Liver (tissue), 3 donors: ENCODE measurements at regions not wholly inside any gene's neighbourhood (a gene's known extent, or its start where the extent isn't known, plus 50 kb on each side); places are given as distances from the start of the nearest gene placed in this dataset.

Experiments used
- GABPA ChIP-seq, 2 donors: IDR thresholded peaks in 1 of 2; conservative IDR thresholded peaks in 1 of 2; 2 replicates each; pipeline ENCODE4 v1.6.1; 2016; ENCODE audit warnings: antibody characterized with exemption in 2 of 2, mild to moderate bottlenecking in 1 of 2, moderate library complexity in 1 of 2
- NR2F2 ChIP-seq: IDR thresholded peaks from 2 replicates; pipeline ENCODE4 v1.6.1; 2016; ENCODE audit warnings: antibody characterized with exemption
- RXRA ChIP-seq, 2 donors: IDR thresholded peaks; 2 replicates each; pipeline ENCODE4 v1.6.1; 2017 to 2018; ENCODE audit warnings: antibody characterized with exemption in 2 of 2, mild to moderate bottlenecking in 1 of 2
- SP1 ChIP-seq: IDR thresholded peaks from 2 replicates; pipeline ENCODE4 v1.6.1; 2018; ENCODE audit warnings: antibody characterized with exemption, mild to moderate bottlenecking
- TAF1 ChIP-seq: conservative IDR thresholded peaks from 2 replicates; pipeline ENCODE4 v1.6.1; 2016; ENCODE audit warnings: antibody characterized with exemption, mild to moderate bottlenecking
- YY1 ChIP-seq: IDR thresholded peaks from 2 replicates; pipeline ENCODE4 v1.6.1; 2016; ENCODE audit warnings: antibody characterized with exemption, mild to moderate bottlenecking
- TF ChIP-seq, protein P1 (sequence below): fragments of 150-350 bp; IDR thresholded peaks from 2 replicates; pipeline ENCODE4 v1.5.1; 2017; ENCODE audit warnings: improper control_type of control experiment, low read depth, low read length; ENCODE audit not compliant: missing input control
- TF ChIP-seq, protein P2 (sequence below): IDR thresholded peaks from 2 replicates; pipeline ENCODE4 v1.6.1; 2016; ENCODE audit warnings: antibody characterized with exemption, mild to moderate bottlenecking
- TF ChIP-seq, protein P3 (sequence below): IDR thresholded peaks from 2 replicates; pipeline ENCODE4 v1.6.1; 2016; ENCODE audit warnings: antibody characterized with exemption
- donor health status: healthy.
- donor health status: healthy.

DNA sequence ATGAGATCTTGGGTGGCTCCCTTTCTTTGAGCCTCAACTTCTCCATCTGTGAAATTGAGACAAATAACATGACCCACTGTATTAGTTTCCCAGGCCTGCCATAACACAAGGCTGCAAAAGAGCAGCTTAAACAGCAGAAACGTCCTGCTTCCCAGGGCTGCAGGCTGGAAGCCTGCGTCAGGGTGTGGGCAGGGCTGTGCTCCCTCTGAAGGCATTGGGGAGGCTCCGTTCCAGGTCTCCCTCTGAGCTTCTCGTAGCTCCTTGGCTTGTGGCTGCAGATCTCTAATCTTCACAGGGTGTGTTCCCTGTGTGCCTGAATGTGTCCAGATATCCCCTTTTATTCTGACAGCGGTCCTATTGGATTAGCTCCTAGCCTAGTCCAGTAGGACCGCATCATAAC, 147.1 kb downstream of the VRK1 start:
- TF ChIP-seq, protein P1, sequence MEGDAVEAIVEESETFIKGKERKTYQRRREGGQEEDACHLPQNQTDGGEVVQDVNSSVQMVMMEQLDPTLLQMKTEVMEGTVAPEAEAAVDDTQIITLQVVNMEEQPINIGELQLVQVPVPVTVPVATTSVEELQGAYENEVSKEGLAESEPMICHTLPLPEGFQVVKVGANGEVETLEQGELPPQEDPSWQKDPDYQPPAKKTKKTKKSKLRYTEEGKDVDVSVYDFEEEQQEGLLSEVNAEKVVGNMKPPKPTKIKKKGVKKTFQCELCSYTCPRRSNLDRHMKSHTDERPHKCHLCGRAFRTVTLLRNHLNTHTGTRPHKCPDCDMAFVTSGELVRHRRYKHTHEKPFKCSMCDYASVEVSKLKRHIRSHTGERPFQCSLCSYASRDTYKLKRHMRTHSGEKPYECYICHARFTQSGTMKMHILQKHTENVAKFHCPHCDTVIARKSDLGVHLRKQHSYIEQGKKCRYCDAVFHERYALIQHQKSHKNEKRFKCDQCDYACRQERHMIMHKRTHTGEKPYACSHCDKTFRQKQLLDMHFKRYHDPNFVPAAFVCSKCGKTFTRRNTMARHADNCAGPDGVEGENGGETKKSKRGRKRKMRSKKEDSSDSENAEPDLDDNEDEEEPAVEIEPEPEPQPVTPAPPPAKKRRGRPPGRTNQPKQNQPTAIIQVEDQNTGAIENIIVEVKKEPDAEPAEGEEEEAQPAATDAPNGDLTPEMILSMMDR: no peak
- TF ChIP-seq RXRA (IDR thresholded peaks at IDR 0.05) (no peak), TAF1 (no peak), YY1 (no peak), SP1 (no peak), NR2F2 (no peak), GABPA (IDR thresholded peaks at IDR 0.05 in 1 of 2, conservative IDR thresholded peaks at IDR 0.05 in 1 of 2) (no peak)
- TF ChIP-seq, protein P2, sequence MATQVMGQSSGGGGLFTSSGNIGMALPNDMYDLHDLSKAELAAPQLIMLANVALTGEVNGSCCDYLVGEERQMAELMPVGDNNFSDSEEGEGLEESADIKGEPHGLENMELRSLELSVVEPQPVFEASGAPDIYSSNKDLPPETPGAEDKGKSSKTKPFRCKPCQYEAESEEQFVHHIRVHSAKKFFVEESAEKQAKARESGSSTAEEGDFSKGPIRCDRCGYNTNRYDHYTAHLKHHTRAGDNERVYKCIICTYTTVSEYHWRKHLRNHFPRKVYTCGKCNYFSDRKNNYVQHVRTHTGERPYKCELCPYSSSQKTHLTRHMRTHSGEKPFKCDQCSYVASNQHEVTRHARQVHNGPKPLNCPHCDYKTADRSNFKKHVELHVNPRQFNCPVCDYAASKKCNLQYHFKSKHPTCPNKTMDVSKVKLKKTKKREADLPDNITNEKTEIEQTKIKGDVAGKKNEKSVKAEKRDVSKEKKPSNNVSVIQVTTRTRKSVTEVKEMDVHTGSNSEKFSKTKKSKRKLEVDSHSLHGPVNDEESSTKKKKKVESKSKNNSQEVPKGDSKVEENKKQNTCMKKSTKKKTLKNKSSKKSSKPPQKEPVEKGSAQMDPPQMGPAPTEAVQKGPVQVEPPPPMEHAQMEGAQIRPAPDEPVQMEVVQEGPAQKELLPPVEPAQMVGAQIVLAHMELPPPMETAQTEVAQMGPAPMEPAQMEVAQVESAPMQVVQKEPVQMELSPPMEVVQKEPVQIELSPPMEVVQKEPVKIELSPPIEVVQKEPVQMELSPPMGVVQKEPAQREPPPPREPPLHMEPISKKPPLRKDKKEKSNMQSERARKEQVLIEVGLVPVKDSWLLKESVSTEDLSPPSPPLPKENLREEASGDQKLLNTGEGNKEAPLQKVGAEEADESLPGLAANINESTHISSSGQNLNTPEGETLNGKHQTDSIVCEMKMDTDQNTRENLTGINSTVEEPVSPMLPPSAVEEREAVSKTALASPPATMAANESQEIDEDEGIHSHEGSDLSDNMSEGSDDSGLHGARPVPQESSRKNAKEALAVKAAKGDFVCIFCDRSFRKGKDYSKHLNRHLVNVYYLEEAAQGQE: no peak
- TF ChIP-seq, protein P3, sequence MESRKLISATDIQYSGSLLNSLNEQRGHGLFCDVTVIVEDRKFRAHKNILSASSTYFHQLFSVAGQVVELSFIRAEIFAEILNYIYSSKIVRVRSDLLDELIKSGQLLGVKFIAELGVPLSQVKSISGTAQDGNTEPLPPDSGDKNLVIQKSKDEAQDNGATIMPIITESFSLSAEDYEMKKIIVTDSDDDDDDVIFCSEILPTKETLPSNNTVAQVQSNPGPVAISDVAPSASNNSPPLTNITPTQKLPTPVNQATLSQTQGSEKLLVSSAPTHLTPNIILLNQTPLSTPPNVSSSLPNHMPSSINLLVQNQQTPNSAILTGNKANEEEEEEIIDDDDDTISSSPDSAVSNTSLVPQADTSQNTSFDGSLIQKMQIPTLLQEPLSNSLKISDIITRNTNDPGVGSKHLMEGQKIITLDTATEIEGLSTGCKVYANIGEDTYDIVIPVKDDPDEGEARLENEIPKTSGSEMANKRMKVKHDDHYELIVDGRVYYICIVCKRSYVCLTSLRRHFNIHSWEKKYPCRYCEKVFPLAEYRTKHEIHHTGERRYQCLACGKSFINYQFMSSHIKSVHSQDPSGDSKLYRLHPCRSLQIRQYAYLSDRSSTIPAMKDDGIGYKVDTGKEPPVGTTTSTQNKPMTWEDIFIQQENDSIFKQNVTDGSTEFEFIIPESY: no peak
